ENCODE measurements at regions not wholly inside any gene's neighbourhood (a gene's known extent, or its start where the extent isn't known, plus 50 kb on each side); places are given as distances from the start of the nearest gene placed in this dataset.
A peak's percentile ranks its signal among the peaks of the same experiment; 100 is the strongest.
"Not testable (repeated sequence)": the region's sequence is repeated elsewhere in the genome, so short reads cannot be mapped to it uniquely, and the experiment has no call there.

DNA sequence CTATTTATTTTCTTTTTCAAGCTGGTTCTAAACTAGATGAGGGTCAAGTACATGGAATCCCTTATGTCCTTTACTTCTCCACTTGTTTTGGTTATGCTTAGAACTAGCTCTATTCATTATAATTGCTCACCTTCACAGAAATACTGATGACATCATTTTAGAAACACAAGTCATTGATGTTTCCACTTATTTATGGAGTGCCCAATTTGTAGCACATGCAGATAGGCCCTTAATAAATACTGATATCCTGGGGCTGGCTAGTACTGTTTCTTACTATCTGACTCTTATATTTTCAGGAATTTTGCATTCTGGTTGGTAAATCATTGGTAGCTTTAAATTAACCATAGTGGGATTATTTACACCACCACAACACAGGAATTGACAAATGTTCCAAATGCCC is 112.2 kb downstream of the NAA11 start:
- DNase-seq: no peak

- no peak for DNase-seq
Measured at GRCh38 chr4:79213010-79213409, 112.9 kb downstream of the NAA11 start.

DNA sequence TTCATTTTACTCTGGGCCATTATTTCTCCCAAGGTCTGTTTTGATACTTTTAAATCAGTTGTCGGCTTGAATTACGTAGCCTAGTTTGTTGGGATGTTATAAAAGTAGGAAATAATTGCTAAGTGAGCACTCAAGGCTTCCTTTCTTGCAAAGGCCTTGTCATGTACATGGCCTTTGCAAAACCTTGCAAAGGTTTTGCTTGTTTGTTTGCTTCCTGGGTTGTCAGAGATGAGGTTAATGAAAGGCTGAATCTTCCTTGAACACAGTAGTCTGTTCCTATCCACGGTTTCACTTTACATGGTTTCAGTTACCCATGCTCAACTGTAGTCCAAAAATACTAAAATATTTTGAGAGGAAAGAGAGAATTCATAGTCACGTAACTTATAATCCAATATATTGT is 113.5 kb downstream of the NAA11 start:
- DNase-seq: no peak

GRCh38 chr4:79211490-79211889 is 114.4 kb downstream of the NAA11 start:
- DNase-seq: no peak

DNA sequence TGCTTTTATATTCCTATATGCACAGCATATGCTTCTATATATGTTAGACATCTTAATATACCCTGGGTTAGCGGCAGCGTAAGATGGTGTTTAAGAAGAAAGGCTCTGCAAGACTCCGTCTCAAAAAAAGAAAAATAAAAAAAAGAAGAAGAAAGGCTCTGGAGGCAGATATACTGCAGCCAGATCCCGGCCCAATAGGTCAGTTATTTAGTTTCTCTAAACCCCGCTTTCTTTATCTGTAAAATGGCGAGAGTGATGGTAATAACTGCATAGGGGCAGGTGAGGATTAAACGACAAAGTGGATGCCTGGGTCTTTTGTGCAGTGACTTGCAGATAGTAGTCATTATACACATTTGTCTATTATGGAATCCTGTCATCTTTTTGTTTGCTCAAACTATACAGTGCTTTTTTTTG is 115.2 kb downstream of the NAA11 start:
- DNase-seq: no peak

DNA sequence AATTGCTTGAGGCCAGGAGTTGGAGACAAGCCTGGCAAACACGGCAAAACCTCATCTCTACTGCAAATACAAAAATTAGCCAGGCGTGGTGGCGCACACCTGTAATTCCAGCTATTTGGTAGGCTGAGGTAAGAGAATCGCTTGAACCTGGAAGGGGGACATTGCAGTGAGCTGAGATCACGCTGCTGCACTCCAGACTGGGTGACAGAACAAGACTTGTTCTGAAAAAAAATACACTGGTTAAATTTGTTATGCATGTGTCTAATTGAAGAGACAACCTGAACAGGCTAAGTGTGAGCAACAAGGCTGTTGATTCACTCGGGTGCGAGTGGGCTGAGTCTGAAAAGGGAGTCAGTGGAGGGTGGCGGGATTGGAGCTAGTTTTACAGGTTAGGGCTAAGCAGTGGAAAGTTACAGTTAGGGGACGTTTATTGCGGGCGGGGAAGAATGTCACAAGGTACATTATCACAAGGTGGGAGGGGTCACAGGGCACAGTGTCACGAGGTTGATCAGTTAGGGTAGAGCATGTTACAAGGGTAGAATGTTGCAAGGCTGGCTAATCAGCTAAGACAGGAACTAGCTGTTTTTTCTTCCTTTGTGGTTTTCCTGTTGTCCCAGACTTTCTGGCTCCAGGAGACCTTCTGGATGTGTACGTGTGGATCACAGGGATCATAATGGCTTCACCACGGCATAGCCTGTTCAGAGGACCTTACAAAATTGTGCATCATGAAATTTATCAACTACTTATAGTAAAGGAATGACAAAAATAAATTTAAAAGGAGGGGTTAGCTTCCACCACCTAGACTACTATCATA is 115.8 kb downstream of the NAA11 start:
- peak in 1 of 2 experiments; percentile 13 for DNase-seq

- DNase-seq: no peak
Measured at GRCh38 chr4:79209081-79209480, 116.8 kb downstream of the NAA11 start.

- no peak for DNase-seq
Measured at GRCh38 chr4:79207281-79207680, 118.6 kb downstream of the NAA11 start.

DNA sequence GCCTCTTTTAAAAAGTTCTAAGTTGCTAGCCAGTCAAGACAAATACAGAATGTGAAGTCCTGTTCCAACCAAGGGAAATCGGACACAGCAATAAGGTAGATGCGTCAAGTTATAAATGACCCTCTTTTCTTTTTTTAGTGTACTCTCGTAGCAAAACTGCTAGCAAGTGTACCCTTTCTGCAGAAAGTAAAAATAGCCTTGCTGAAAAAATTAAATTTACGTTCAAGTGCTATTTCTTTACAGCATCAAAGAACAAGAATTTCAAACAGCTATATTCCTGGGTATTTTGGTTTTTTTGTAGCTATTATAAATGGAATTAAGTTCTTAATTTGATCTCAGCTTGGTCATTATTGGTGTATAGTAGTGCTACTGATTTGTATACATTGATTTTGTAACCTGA is 119.2 kb downstream of the NAA11 start:
- DNase-seq: no peak

- no peak for DNase-seq
Measured at GRCh38 chr4:79205121-79205520, 120.7 kb downstream of the NAA11 start.

- DNase-seq: no peak
Measured at GRCh38 chr4:79201971-79202370, 123.9 kb downstream of the NAA11 start.

DNA sequence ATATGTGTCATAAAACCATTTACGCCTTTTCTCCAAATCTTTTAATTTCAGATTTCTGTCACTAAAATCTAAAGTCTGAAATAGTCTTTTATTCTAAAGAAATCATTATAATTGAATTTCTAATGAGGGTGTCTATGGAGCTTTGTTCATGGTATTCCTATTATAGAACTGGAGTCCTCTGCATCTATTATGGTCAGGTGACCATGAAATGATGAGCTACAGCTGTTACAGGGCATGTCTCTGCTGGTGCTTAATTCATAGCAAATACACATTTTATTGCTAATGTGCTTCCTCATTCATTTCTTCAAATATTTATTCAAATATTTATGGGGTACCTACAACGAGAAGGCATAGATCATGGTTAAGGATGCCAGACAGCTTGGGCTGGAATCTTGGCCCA is 126.1 kb downstream of the NAA11 start:
- DNase-seq: no peak

DNA sequence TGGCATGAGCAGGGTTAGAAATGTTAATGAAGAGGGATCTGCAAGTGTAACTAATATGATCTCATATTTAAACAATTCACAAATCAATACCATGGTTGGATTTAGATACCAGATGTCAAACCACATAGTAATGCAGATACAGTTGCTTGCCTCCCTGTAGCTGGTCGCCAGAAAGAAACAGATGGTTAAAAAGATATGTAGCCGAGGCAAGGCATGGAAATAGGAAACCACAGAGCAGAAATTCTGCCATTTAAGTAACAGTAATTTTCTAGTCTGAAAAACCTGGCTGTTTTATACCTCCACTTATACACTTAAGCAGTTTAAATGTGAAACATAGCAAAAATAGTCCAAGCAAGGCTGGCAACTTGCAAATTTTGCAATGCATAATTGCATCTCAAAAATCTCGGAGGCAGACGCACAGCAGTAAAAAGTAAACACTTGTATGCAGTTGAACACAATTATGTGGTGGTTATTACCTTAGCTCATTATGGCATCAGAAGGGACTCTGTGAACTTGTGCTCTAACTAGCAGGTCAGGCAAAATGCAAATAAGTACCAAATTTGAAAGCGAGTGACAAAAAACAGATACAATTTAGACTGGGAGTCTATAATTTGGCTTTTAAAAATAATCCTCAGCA is 126.8 kb downstream of the NAA11 start:
- DNase-seq: no peak

DNA sequence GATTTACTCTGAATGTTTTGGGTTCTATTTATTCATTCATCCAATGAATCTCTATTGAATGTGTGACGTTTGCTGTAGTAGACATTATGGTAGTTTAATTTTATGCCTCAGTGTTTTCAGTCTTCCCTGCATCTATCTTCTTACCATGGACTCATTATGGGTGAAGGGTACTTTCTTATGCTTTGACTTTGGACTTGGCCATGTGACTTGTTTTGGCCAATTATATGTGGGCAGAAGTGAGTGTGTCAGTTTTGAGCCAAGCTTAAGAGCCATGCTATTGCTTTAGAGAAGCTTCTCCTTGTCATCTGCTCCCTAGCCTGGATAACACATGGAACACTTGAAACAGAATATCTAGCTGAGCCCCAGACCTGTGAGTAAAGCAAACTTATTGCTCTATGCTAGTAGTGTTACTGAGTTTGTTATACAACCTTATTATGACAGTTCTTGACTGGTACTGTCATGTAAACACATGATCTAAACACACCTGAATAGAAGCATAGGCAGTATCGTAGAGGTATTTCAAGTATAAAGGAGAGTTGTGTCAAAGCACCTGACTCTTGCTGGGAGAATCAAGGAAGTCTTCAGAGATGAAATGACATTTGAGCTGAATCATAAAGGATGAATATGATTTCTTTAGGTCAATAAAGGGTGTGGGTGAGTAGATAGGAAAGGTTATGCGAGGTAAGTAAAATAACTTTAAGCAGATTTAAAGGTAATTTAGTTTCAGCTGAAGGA is 128.4 kb downstream of the NAA11 start:
- no peak for DNase-seq

GRCh38 chr4:79191292-79191691 is 134.6 kb downstream of the NAA11 start:
- DNase-seq: not testable (repeated sequence)

DNA sequence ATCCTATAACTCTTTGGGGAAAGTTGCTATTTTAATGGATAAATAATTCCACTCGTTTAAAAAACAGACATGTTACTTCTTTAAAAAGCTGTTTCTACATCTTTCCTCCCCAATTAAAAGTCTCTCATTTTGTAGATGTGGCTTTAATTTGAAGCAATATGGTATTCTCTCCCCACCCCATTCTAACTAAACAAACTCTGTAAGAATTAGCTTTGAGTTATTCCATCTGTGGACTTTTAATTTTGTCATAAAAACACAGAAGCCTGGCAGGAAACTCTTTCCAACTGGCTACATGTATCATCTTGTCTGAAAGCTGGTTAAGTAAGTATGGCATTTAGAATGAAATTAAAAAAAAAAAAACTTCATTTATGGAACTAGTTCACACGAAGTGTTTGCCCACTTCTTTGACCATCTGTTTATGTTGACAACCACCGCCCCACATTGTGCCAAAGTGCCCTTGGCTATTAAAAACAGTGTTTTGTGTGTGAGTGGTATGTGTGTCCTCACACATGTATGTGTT is 140.3 kb downstream of the NAA11 start:
- DNase-seq: no peak

GRCh38 chr4:79184476-79184875 is 141.4 kb downstream of the NAA11 start:
- no peak for DNase-seq

DNA sequence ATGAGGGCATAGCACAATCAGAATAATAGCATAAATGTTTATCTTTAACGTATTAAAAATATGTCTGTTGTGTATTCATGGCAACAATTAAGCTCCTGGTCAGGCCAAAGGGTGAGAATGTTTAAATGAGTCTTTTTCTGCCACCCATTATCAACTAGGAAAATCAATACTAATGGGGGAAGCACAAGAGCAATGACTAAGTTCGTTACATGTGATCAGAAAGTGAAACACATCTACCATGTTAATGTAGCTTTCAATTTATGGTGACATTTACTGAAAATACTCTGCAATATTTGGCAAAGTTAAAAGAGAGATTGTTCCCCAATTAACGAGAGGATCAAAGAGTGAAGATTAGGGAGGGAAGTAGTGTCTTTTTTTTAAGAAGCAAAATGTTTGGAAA is 143.7 kb downstream of the NAA11 start:
- DNase-seq: no peak

DNA sequence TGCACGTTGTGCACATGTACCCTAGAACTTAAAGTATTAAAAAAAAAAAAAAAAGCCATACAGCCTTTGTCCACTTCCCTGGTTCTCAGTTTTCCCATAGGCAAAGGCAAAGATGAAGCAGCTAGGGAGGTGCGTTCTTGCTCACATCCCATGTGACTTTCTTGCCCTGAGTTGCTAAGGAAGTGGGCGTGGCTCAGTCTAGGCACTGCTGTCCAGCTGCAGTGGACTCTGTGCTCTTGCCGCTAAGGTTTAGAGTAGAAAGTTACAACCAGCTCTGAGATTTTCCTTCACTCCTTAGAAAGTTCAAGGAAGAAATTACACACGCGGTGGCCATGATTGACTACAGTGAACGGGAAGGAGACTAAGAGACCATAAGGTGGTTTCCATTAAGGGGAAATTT is 144.7 kb downstream of the NAA11 start:
- no peak for DNase-seq

DNA sequence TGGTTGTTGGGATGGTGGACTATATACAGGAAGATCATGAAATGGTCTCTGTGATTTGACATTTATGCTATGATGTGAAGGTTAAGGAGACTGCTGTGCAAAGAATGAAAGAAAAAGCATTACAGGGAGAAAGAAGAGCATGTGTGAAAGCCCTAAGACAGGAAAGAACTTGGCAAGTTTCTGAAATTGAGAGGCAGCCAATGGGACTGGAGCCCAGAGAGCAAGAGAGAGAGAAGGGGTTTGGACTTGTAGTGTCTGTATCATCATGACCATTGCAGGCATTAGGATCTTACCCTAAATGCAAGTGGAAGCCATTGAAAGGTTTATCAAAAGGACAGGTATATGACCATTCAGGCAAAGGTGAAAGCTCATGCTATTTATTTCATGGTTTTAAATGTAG is 147.1 kb downstream of the NAA11 start:
- no peak for DNase-seq

- no peak for DNase-seq
Measured at GRCh38 chr4:79177388-79177787, 148.5 kb downstream of the NAA11 start.

- no peak for DNase-seq
Measured at GRCh38 chr4:79176351-79176750, 149.5 kb downstream of the NAA11 start.

GRCh38 chr4:79175716-79176115 is 150.1 kb downstream of the NAA11 start:
- no peak for DNase-seq
